ENCODE measurements at regions not wholly inside any gene's neighbourhood (a gene's known extent, or its start where the extent isn't known, plus 50 kb on each side); places are given as distances from the start of the nearest gene placed in this dataset.

- 89 to 95% (median 91%) methylated on average over 18 of the region's 18 CpGs for WGBS, 3 donors
- Histone ChIP-seq H3K36me3 (ENCODE audit: insufficient read depth in 1 of 2, low read depth in 1 of 2) (no peaks in the 10 kb centered on the region), H3K4me3 (no peak overlapping the region), H3K27ac (no peak overlapping the region), H3K27me3 (ENCODE audit: insufficient read depth in 3 of 3, low read length in 2 of 3) (peaks cover 0 to 22% (median 0%) of the 10 kb centered on the region in 3 donors), H3K4me1 (no peaks in the 10 kb centered on the region), H3K9me3 (no peaks in the 10 kb centered on the region)
- TF ChIP-seq CTCF (IDR thresholded peaks at IDR 0.05), result no peak
- DNase-seq (no peak), ATAC-seq (no peak)
- intact Hi-C loops (cut with DNase I), result no loop called here
Measured at GRCh38 chr12:131529196-131530040, 181.5 kb upstream of the SFSWAP start.

GRCh38 chr12:131530041-131530332, 180.9 kb upstream of the SFSWAP start:
- TF ChIP-seq CTCF (IDR thresholded peaks at IDR 0.05), result no peak
- H3K27me3 ChIP-seq (ENCODE audit: insufficient read depth in 3 of 3, low read length in 2 of 3), result peaks cover 0 to 19% (median 0%) of the 10 kb centered on the region in 3 donors
- no peak overlapping the region for H3K27ac ChIP-seq
- H3K4me1 ChIP-seq, result no peaks in the 10 kb centered on the region
- no peaks in the 10 kb centered on the region for H3K9me3 ChIP-seq
- ATAC-seq (no peak), DNase-seq (no peak)
- 87 to 91% (median 90%) methylated on average over 7 of the region's 7 CpGs for WGBS, 3 donors
- intact Hi-C loops (cut with DNase I), result no loop called here
- no peaks in the 10 kb centered on the region for H3K36me3 ChIP-seq (ENCODE audit: insufficient read depth in 1 of 2, low read depth in 1 of 2)
- H3K4me3 ChIP-seq, result no peak overlapping the region

- intact Hi-C loops (cut with DNase I), result no loop called here
- Histone ChIP-seq H3K4me1 (no peaks in the 10 kb centered on the region), H3K36me3 (ENCODE audit: insufficient read depth in 1 of 2, low read depth in 1 of 2) (no peaks in the 10 kb centered on the region), H3K9me3 (no peaks in the 10 kb centered on the region), H3K4me3 (no peak overlapping the region), H3K27me3 (ENCODE audit: insufficient read depth in 3 of 3, low read length in 2 of 3) (peaks cover 0 to 19% (median 0%) of the 10 kb centered on the region in 3 donors), H3K27ac (no peak overlapping the region)
- TF ChIP-seq CTCF (IDR thresholded peaks at IDR 0.05), result no peak
- 27 to 37% (median 32%) methylated on average over 5 of the region's 5 CpGs for WGBS, 3 donors
- ATAC-seq, result no peak
- DNase-seq, result no peak
Measured at GRCh38 chr12:131530422-131530821, 180.5 kb upstream of the SFSWAP start.

GRCh38 chr12:131533139-131533538, 177.8 kb upstream of the SFSWAP start:
- Histone ChIP-seq H3K9me3 (no peaks in the 10 kb centered on the region), H3K4me1 (no peaks in the 10 kb centered on the region), H3K27ac (no peak overlapping the region), H3K4me3 (no peak overlapping the region), H3K36me3 (ENCODE audit: insufficient read depth in 1 of 2, low read depth in 1 of 2) (no peaks in the 10 kb centered on the region), H3K27me3 (ENCODE audit: insufficient read depth in 3 of 3, low read length in 2 of 3) (peaks cover 0 to 10% (median 0%) of the 10 kb centered on the region in 3 donors)
- WGBS, 3 donors, result 75 to 84% (median 80%) methylated on average over 12 of the region's 12 CpGs
- intact Hi-C loops (cut with DNase I), result no loop called here
- no peak for TF ChIP-seq CTCF (IDR thresholded peaks at IDR 0.05)
- DNase-seq (no peak), ATAC-seq (no peak)

- no peak for ATAC-seq
- no peaks in the 10 kb centered on the region for H3K9me3 ChIP-seq
- intact Hi-C loops (cut with DNase I), result no loop called here
- no peaks in the 10 kb centered on the region for H3K36me3 ChIP-seq (ENCODE audit: insufficient read depth in 1 of 2, low read depth in 1 of 2)
- no peak for DNase-seq
- H3K4me3 ChIP-seq, result no peak overlapping the region
- 58 to 63% (median 60%) methylated on average over 5 of the region's 5 CpGs for WGBS, 3 donors
- H3K4me1 ChIP-seq, result no peaks in the 10 kb centered on the region
- no peak overlapping the region for H3K27ac ChIP-seq
- H3K27me3 ChIP-seq (ENCODE audit: insufficient read depth in 3 of 3, low read length in 2 of 3), result peaks cover 0 to 10% (median 2%) of the 10 kb centered on the region in 3 donors
- TF ChIP-seq CTCF (IDR thresholded peaks at IDR 0.05), result no peak
Measured at GRCh38 chr12:131535779-131536178, 175.1 kb upstream of the SFSWAP start.

All from psoas muscle (tissue), 7 donors.